ENCODE measurements at regions not wholly inside any gene's neighbourhood (a gene's known extent, or its start where the extent isn't known, plus 50 kb on each side); places are given as distances from the start of the nearest gene placed in this dataset.

DNA sequence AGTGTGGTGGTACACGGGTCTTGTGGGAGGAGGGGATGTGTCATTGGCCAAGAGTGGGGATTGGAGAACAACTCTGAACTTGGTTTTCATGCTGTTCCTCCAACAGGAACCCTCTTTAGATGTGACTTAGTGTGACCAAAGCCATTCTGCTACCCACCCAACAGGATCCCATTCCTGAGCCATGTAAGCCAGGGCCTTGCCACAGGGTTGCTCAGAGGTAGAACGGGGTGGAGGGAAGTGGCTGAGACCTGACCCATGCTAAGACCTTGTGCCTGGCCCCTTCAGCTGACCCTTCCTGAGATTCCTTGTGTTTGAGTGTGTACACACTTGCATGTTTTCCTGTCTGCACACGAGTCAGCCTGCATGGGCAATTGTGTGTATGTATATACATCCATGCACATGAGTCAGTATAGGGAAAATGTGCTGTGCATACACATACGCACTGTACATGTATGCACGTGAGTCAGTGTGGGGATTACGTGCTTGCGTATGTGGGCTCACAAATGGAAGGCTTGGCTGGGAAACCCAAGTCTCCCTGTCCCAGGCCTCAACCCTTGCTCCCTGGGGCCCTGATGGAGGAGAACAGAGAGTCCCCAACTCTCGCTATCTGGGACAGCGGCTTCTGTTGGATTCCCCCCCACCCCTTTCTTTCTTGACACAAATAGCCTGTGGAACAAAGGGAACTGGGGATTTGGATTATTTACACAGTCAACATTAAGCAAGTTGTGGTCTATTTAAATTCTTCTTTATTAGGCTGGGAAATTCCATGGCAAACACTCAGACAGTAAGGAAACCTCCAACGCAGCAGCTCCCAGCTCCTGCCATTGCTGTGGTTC lies 339.8 kb downstream of the DYSF start:
- H3K4me1 ChIP-seq (ENCODE audit: control insufficient read depth in 1 of 2, insufficient read depth in 2 of 2, low read length in 2 of 2): no peaks in the 10 kb centered on the region
- ATAC-seq (ENCODE audit: low FRiP score) (no peak), DNase-seq (no peak)
- WGBS, 2 donors: 86 to 89% methylated on average over 10 of the region's 10 CpGs
- H3K27me3 ChIP-seq (ENCODE audit: control insufficient read depth in 1 of 2, insufficient read depth in 2 of 2, low read length in 1 of 2): no peaks in the 10 kb centered on the region
- intact Hi-C loops (cut with DNase I): no loop called here
- no peak overlapping the region for H3K27ac ChIP-seq (ENCODE audit: low read depth in 1 of 2, low read length in 2 of 2)
- H3K9me3 ChIP-seq (ENCODE audit: control insufficient read depth, low read length): no peaks in the 10 kb centered on the region
- H3K4me3 ChIP-seq (ENCODE audit: low read length in 2 of 2): no peak overlapping the region
- H3K36me3 ChIP-seq (ENCODE audit: control insufficient read depth in 1 of 2, insufficient read depth in 2 of 2, low read length in 1 of 2): no peaks in the 10 kb centered on the region

DNA sequence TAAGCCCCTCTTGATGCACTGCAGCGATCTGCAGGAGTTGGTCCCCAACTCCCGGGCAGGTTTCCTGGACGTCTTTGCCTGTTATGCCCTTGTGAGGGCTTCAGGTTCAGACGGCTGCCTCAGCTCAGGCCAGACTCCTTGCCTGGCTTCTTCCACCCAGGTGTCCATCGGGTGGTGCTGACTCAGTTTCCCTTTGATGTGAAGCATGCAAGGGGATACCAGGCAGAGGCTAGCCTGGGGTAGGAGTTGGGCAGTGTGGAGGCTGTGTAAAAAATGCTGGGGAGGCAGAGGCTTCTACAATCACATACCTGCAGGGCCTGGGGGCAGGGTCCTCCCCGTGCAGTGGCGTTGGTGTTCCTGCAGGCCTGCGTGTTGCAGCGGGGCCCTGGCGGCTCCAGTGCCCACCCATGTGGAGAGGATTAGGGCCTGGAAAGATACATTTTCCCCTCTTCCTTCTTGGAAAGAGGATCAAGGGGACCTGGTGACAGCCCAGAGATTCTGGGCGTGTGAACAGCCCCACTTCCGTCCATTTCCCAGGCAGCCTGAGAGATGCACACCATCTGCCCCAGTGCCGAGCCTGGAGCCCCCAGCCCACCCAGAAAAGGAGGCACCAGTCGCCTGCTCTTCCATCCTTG lies 338.3 kb downstream of the DYSF start:
- ATAC-seq (ENCODE audit: low FRiP score): no peak
- 93 to 95% methylated on average over 14 of the region's 14 CpGs for WGBS, 2 donors
- Histone ChIP-seq H3K27me3 (ENCODE audit: control insufficient read depth in 1 of 2, insufficient read depth in 2 of 2, low read length in 1 of 2) (no peaks in the 10 kb centered on the region), H3K27ac (ENCODE audit: low read depth in 1 of 2, low read length in 2 of 2) (no peak overlapping the region), H3K4me1 (ENCODE audit: control insufficient read depth in 1 of 2, insufficient read depth in 2 of 2, low read length in 2 of 2) (no peaks in the 10 kb centered on the region), H3K9me3 (ENCODE audit: control insufficient read depth, low read length) (no peaks in the 10 kb centered on the region), H3K4me3 (ENCODE audit: low read length in 2 of 2) (no peak overlapping the region), H3K36me3 (ENCODE audit: control insufficient read depth in 1 of 2, insufficient read depth in 2 of 2, low read length in 1 of 2) (no peaks in the 10 kb centered on the region)
- no peak for DNase-seq
- intact Hi-C loops (cut with DNase I): no loop called here

DNA sequence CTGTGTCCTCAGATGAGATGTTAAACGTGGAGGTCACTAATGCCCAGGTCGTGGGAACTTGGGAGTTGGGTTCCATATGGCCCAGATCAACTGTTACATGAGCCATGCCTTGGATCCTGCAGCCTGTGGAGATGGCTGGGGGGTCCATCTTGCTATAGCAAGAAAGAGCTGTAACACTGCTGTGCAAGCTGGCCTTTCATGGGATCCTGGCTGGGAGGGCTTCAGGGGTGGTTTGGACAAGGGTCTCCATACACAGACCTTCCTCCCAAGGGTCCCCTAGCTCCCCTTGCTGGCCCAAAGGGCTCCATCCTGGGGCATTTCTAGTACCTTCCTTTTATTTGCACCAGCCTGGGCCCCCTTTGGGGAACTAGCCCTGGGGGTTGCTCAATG lies 337.7 kb downstream of the DYSF start:
- WGBS, 2 donors: 92 to 97% methylated on average over 2 of the region's 2 CpGs
- H3K27ac ChIP-seq (ENCODE audit: low read depth in 1 of 2, low read length in 2 of 2): no peak overlapping the region
- DNase-seq: peak in 1 of 2 donors; percentile 28
- ATAC-seq (ENCODE audit: low FRiP score): no peak
- no peaks in the 10 kb centered on the region for H3K4me1 ChIP-seq (ENCODE audit: control insufficient read depth in 1 of 2, insufficient read depth in 2 of 2, low read length in 2 of 2)
- no peak overlapping the region for H3K4me3 ChIP-seq (ENCODE audit: low read length in 2 of 2)
- H3K36me3 ChIP-seq (ENCODE audit: control insufficient read depth in 1 of 2, insufficient read depth in 2 of 2, low read length in 1 of 2): no peaks in the 10 kb centered on the region
- no peaks in the 10 kb centered on the region for H3K9me3 ChIP-seq (ENCODE audit: control insufficient read depth, low read length)
- no peaks in the 10 kb centered on the region for H3K27me3 ChIP-seq (ENCODE audit: control insufficient read depth in 1 of 2, insufficient read depth in 2 of 2, low read length in 1 of 2)
- intact Hi-C loops (cut with DNase I): no loop called here

DNA sequence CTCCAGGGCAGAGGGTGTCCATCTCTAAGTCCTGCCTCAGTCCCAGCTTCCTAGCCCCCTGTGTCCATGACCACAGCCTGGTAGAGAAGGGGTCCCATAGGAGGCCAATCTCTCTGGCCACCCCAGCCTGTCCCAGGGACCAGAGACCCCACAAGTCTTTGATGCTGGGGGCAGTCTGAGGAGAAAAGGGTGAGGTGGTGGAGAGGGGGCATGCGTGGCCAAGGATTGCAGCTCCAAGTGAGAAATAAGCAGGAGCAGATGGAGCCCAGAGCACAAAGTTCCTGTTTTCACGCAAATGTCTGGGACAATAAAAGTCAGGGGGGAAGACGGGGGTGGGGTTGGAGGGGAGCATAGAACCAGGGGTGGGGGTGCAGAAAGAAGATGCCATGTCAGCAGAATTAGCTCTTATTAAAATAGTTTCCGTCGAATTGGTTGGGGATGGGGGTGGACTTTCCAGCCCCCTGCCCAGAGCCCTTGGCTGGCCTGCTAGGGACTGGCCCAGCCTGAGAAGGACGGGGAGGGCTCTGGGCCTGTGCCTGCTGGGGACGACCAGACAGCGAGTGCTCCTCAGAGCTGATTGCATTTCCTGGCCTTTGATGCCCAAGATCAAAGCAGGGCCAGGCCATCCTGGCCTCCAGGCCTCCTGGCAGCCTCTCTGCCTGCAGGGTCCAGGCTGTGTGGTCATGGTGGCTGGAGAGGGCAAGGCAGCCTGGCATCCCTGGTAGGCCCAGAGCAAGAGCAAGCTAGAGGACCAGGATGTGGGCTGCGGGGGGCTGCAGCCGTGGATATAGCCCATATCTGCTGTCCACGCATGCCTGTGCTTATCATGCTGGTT lies 337.1 kb downstream of the DYSF start:
- DNase-seq (no peak), ATAC-seq (ENCODE audit: low FRiP score) (no peak)
- no peak overlapping the region for H3K4me3 ChIP-seq (ENCODE audit: low read length in 2 of 2)
- no peak overlapping the region for H3K27ac ChIP-seq (ENCODE audit: low read depth in 1 of 2, low read length in 2 of 2)
- no peaks in the 10 kb centered on the region for H3K36me3 ChIP-seq (ENCODE audit: control insufficient read depth in 1 of 2, insufficient read depth in 2 of 2, low read length in 1 of 2)
- intact Hi-C loops (cut with DNase I): no loop called here
- no peaks in the 10 kb centered on the region for H3K27me3 ChIP-seq (ENCODE audit: control insufficient read depth in 1 of 2, insufficient read depth in 2 of 2, low read length in 1 of 2)
- WGBS, 2 donors: 92 to 93% methylated on average over 11 of the region's 11 CpGs
- no peaks in the 10 kb centered on the region for H3K9me3 ChIP-seq (ENCODE audit: control insufficient read depth, low read length)
- no peaks in the 10 kb centered on the region for H3K4me1 ChIP-seq (ENCODE audit: control insufficient read depth in 1 of 2, insufficient read depth in 2 of 2, low read length in 2 of 2)

DNA sequence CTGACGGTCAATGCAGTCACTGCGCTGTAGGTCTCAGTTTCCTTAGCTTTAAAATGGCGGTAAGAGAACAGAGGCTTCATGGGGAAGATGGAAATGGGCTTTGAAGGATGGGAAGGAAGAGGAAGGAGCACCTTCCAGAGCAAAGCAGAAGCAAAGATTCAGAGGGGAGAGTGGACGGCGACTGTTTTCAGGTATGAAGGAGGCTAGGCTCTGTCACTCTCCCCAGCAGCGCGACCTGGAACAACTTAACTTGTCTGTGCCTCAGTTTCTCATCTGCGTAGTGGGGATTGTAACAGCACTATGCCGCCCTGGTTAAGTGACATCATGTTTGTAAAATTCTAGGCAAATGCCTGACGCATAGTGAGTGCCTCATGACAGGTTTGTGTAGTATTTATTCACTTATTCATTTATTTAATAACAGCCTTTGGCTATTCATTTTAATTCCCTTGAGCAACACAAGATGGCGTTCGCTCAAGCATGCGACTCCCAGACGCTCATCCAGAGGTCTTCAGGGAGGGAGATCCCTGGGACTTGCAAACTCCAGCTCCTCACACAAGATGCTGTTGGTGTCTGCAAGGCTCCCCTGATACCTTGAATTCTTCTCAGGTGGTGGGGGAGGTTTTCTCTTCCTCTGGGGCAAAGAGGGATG lies 336.3 kb downstream of the DYSF start:
- intact Hi-C loops (cut with DNase I): no loop called here
- no peaks in the 10 kb centered on the region for H3K27me3 ChIP-seq (ENCODE audit: control insufficient read depth in 1 of 2, insufficient read depth in 2 of 2, low read length in 1 of 2)
- H3K4me1 ChIP-seq (ENCODE audit: control insufficient read depth in 1 of 2, insufficient read depth in 2 of 2, low read length in 2 of 2): no peaks in the 10 kb centered on the region
- ATAC-seq (ENCODE audit: low FRiP score) (no peak), DNase-seq (no peak)
- no peaks in the 10 kb centered on the region for H3K9me3 ChIP-seq (ENCODE audit: control insufficient read depth, low read length)
- 91 to 94% methylated on average over 14 of the region's 14 CpGs for WGBS, 2 donors
- H3K4me3 ChIP-seq (ENCODE audit: low read length in 2 of 2): no peak overlapping the region
- no peaks in the 10 kb centered on the region for H3K36me3 ChIP-seq (ENCODE audit: control insufficient read depth in 1 of 2, insufficient read depth in 2 of 2, low read length in 1 of 2)
- H3K27ac ChIP-seq (ENCODE audit: low read depth in 1 of 2, low read length in 2 of 2): no peak overlapping the region

DNA sequence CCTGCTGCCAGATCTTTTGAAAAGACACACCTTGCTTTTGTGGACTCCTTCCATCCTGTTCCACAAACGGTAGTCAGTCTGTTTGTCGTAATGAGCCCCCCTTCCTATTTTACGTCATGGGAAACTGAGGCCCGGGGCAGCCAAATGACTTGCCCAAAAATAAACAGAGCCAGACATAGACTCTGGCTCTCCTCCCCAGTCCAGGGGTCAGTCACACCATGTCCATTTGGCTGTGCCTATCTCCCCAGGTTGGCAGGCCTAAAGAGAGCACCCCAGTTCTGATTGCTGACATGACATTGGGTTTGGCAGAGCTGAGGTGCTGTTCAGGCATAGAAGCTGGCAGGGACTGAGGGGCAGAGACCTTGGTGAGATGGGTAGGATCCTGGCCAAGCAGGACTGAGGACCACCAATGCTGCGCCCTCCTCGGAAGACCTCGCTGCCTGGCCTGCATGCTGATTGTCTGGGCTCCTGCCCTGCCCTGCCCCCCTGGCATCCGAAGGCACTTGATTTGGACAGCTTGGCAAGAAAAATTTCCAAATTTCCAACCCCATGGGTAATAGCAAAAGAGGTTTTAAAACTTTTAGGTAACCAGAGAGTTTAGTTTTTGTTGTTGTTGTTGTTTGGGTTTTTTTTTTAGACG lies 335.4 kb downstream of the DYSF start:
- H3K9me3 ChIP-seq (ENCODE audit: control insufficient read depth, low read length): no peaks in the 10 kb centered on the region
- ATAC-seq (ENCODE audit: low FRiP score) (no peak), DNase-seq (no peak)
- 89 to 90% methylated on average over 9 of the region's 9 CpGs for WGBS, 2 donors
- no peaks in the 10 kb centered on the region for H3K27me3 ChIP-seq (ENCODE audit: control insufficient read depth in 1 of 2, insufficient read depth in 2 of 2, low read length in 1 of 2)
- no peak overlapping the region for H3K4me3 ChIP-seq (ENCODE audit: low read length in 2 of 2)
- intact Hi-C loops (cut with DNase I): no loop called here
- no peaks in the 10 kb centered on the region for H3K36me3 ChIP-seq (ENCODE audit: control insufficient read depth in 1 of 2, insufficient read depth in 2 of 2, low read length in 1 of 2)
- H3K27ac ChIP-seq (ENCODE audit: low read depth in 1 of 2, low read length in 2 of 2): no peak overlapping the region
- H3K4me1 ChIP-seq (ENCODE audit: control insufficient read depth in 1 of 2, insufficient read depth in 2 of 2, low read length in 2 of 2): no peaks in the 10 kb centered on the region

DNA sequence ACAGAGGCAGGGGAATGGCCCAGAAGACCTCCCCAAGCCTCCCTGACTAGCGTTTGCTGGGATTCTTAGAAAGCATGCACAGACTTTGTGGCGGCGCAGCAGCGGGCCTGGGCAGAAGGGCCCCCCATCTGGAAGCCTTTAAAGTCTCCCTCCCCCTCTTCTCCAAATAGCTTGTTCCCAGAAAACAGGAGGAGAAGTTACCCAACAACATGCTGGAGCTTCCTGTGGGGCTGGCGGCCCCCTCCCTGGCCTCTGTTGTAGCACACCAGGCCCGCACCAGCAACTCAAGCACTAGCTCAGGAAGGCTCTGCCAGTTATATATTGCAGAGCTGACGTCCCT lies 334.8 kb downstream of the DYSF start:
- ATAC-seq (ENCODE audit: low FRiP score): no peak
- Histone ChIP-seq H3K4me1 (ENCODE audit: control insufficient read depth in 1 of 2, insufficient read depth in 2 of 2, low read length in 2 of 2) (no peaks in the 10 kb centered on the region), H3K9me3 (ENCODE audit: control insufficient read depth, low read length) (no peaks in the 10 kb centered on the region), H3K36me3 (ENCODE audit: control insufficient read depth in 1 of 2, insufficient read depth in 2 of 2, low read length in 1 of 2) (no peaks in the 10 kb centered on the region), H3K27ac (ENCODE audit: low read depth in 1 of 2, low read length in 2 of 2) (no peak overlapping the region), H3K27me3 (ENCODE audit: control insufficient read depth in 1 of 2, insufficient read depth in 2 of 2, low read length in 1 of 2) (no peaks in the 10 kb centered on the region), H3K4me3 (ENCODE audit: low read length in 2 of 2) (no peak overlapping the region)
- 94 to 95% methylated on average over 7 of the region's 7 CpGs for WGBS, 2 donors
- intact Hi-C loops (cut with DNase I): no loop called here
- DNase-seq: no peak

DNA sequence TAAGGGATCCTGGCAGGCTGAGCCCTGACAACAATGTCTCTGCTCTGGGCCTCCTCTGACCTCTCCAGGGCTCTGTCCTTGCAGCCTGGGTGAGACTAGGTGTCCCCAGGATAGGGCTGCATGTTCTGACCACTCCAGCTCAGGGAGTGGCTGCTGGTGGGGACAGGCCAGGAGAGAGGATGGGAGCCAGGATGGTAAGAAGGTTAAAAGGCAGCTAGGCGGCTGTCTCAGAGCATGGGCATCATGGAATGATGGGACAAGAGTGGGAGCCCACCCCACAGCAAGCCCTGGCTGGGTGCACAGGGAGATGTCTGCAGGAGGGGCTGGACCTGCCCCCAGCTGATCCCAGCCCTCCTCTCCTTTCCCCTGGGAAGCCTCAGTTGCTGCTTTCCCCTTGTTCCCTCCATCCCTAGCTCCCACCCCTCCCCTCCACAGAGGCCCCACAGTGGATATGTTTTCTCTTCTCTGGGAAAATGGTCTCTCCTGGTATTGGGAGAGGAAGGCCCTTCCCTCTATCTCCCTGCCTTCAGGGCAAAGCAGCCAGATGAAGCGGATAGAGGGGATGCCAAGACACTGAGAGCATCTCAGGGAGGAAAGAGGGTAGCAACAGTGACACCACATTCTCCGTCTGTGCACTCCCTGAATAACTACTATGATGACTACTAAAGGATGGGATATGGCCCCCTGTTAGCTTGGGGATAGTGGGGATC lies 334.3 kb downstream of the DYSF start:
- 93 to 95% methylated on average over 3 of the region's 3 CpGs for WGBS, 2 donors
- ATAC-seq (ENCODE audit: low FRiP score) (no peak), DNase-seq (no peak)
- Histone ChIP-seq H3K9me3 (ENCODE audit: control insufficient read depth, low read length) (no peaks in the 10 kb centered on the region), H3K27me3 (ENCODE audit: control insufficient read depth in 1 of 2, insufficient read depth in 2 of 2, low read length in 1 of 2) (no peaks in the 10 kb centered on the region), H3K27ac (ENCODE audit: low read depth in 1 of 2, low read length in 2 of 2) (no peak overlapping the region), H3K36me3 (ENCODE audit: control insufficient read depth in 1 of 2, insufficient read depth in 2 of 2, low read length in 1 of 2) (no peaks in the 10 kb centered on the region), H3K4me1 (ENCODE audit: control insufficient read depth in 1 of 2, insufficient read depth in 2 of 2, low read length in 2 of 2) (no peaks in the 10 kb centered on the region), H3K4me3 (ENCODE audit: low read length in 2 of 2) (no peak overlapping the region)
- intact Hi-C loops (cut with DNase I): no loop called here
